ENCODE measurements at regions not wholly inside any gene's neighbourhood (a gene's known extent, or its start where the extent isn't known, plus 50 kb on each side); places are given as distances from the start of the nearest gene placed in this dataset.

DNA sequence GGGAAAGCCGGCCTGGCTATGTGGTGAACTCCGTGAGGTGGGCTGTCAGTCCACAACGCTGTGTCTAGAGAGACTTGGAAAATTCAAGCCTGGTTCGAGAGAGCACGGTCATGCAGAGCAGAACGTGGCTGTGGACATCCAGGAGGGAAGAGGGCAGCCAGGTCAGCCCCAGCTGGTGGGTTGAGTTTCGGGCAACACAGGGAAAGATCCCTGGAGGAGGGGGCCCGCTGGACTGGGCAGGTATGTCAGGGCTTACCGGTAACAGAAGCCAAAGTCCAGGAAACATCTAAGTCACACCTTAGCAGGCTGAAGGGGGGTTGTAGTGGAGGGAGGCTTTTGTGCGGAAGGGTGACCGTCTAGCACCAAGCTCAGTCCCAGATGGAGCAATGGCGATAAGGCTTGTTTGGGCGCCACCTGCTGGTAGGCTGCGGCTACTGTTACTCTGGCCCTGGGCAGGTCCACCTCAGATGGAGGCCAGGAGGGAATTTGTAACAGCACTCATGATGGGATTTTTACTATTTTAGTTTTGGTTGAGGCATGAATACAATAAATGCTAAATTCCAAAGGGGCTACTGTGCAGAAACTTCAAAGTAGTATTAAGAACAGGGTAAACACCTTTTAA, 143.3 kb upstream of the ZNF644 start:
- TF ChIP-seq, protein P1, sequence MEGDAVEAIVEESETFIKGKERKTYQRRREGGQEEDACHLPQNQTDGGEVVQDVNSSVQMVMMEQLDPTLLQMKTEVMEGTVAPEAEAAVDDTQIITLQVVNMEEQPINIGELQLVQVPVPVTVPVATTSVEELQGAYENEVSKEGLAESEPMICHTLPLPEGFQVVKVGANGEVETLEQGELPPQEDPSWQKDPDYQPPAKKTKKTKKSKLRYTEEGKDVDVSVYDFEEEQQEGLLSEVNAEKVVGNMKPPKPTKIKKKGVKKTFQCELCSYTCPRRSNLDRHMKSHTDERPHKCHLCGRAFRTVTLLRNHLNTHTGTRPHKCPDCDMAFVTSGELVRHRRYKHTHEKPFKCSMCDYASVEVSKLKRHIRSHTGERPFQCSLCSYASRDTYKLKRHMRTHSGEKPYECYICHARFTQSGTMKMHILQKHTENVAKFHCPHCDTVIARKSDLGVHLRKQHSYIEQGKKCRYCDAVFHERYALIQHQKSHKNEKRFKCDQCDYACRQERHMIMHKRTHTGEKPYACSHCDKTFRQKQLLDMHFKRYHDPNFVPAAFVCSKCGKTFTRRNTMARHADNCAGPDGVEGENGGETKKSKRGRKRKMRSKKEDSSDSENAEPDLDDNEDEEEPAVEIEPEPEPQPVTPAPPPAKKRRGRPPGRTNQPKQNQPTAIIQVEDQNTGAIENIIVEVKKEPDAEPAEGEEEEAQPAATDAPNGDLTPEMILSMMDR (IDR thresholded peaks at IDR 0.05), result no peak
- peak; percentile 69 for ATAC-seq (ENCODE audit: low FRiP score)
- DNase-seq (ENCODE audit: low spot score), result peak; percentile 39

GRCh38 chr1:91162613-91163012, 140.8 kb upstream of the ZNF644 start:
- ATAC-seq (ENCODE audit: low FRiP score), result no peak
- DNase-seq (ENCODE audit: low spot score), result no peak
- TF ChIP-seq, protein P1 (IDR thresholded peaks at IDR 0.05), result no peak

DNA sequence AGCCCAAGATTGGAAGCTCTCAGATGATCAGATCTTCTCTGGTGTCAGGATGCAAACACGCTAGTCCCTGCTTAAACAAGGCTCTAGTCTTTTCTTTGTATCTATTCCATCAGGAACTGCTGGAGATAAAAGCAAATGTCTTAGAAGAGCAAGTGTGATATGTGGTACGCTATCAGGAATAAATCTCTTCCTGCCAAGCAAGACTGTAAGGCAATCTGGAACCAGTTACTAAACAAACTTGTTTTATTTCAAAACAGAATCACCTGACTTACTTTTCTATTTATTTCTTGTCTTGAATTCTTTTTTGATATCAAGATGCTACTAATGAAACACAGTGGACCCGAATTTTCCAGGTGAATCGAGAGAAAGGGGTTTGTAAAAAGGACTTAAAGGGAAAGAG, 139.9 kb upstream of the ZNF644 start:
- ATAC-seq (ENCODE audit: low FRiP score) (no peak), DNase-seq (ENCODE audit: low spot score) (no peak)
- TF ChIP-seq, protein P1 (IDR thresholded peaks at IDR 0.05), result no peak

GRCh38 chr1:91161166-91161565, 139.3 kb upstream of the ZNF644 start:
- ATAC-seq (ENCODE audit: low FRiP score) (no peak), DNase-seq (ENCODE audit: low spot score) (no peak)

GRCh38 chr1:91160363-91161075, 138.7 kb upstream of the ZNF644 start:
- DNase-seq (ENCODE audit: low spot score) (no peak), ATAC-seq (ENCODE audit: low FRiP score) (no peak)
- TF ChIP-seq, protein P1 (IDR thresholded peaks at IDR 0.05), result no peak

More at GRCh38 chr1:91161166-91161565, 139.3 kb upstream of the ZNF644 start:
- TF ChIP-seq, protein P1 (IDR thresholded peaks at IDR 0.05), result no peak

GRCh38 chr1:91153341-91153740, 131.5 kb upstream of the ZNF644 start:
- no peak for ATAC-seq (ENCODE audit: low FRiP score)
- no peak for DNase-seq (ENCODE audit: low spot score)

More at GRCh38 chr1:91153341-91153740, 131.5 kb upstream of the ZNF644 start:
- TF ChIP-seq, protein P1 (IDR thresholded peaks at IDR 0.05), result no peak
